ENCODE measurements at regions not wholly inside any gene's neighbourhood (a gene's known extent, or its start where the extent isn't known, plus 50 kb on each side); places are given as distances from the start of the nearest gene placed in this dataset.

DNA sequence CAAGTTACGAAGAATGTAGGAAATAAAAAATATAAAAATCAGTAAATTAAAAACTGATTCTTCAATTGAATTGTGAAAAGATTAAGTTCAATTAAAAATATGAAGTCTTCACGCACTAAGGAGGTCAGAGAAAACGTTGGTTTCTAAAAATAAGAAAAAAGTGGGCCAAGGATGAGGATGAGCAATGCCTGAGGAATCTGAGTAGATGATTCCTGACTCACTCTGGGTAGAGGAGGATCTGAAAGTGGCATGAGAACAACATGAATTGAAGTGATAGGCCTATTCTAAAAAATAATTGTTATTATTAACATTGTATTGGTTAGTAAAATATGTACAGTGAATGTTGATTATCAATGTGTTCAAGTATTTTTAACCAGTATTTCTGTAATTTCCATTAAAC, 444.2 kb downstream of the GRIA2 start:
- TF ChIP-seq POLR2A (IDR thresholded peaks at IDR 0.05): no peak
- no peak for TF ChIP-seq CTCF (IDR thresholded peaks at IDR 0.05)

All from prostate gland (tissue), 2 donors.